Coronary artery (tissue), 2 donors: ENCODE measurements at regions not wholly inside any gene's neighbourhood (a gene's known extent, or its start where the extent isn't known, plus 50 kb on each side); places are given as distances from the start of the nearest gene placed in this dataset.

Experiments used
- DNase-seq: peaks from one replicate; pipeline ENCODE4 v3.0.0-alpha.2; 2017; ENCODE audit warnings: low spot score
- H3K27ac ChIP-seq, 2 donors: fragments of 200-600 bp; sonication (generic); one replicate each; pipeline ENCODE4 v1.5.1; 2016 to 2019
- H3K4me3 ChIP-seq: fragments of 200-600 bp; sonication (generic); 2 replicates; pipeline ENCODE4 v1.5.1; 2016; ENCODE audit warnings: mild to moderate bottlenecking, moderate library complexity
- CTCF ChIP-seq: fragments of 200-600 bp; sonication (generic); IDR thresholded peaks from one replicate; pipeline ENCODE4 v1.5.1; 2019; ENCODE audit warnings: antibody characterized with exemption

GRCh38 chr14:56494167-56494566 lies 85.4 kb upstream of the TMEM260 start:
- no peak for DNase-seq
- no peak overlapping the region for H3K27ac ChIP-seq
- no peak for TF ChIP-seq CTCF
- H3K4me3 ChIP-seq, result no peak overlapping the region

- no peak overlapping the region for H3K27ac ChIP-seq
Measured at GRCh38 chr14:56498112-56498511, 81.5 kb upstream of the TMEM260 start.

GRCh38 chr14:56501909-56502530 lies 77.6 kb upstream of the TMEM260 start:
- no peak for DNase-seq
- no peak for TF ChIP-seq CTCF
- no peak overlapping the region for H3K4me3 ChIP-seq
- H3K27ac ChIP-seq, result no peak overlapping the region

More at GRCh38 chr14:56498112-56498511, 81.5 kb upstream of the TMEM260 start:
- DNase-seq, result no peak
- no peak for TF ChIP-seq CTCF
- H3K4me3 ChIP-seq, result no peak overlapping the region

DNA sequence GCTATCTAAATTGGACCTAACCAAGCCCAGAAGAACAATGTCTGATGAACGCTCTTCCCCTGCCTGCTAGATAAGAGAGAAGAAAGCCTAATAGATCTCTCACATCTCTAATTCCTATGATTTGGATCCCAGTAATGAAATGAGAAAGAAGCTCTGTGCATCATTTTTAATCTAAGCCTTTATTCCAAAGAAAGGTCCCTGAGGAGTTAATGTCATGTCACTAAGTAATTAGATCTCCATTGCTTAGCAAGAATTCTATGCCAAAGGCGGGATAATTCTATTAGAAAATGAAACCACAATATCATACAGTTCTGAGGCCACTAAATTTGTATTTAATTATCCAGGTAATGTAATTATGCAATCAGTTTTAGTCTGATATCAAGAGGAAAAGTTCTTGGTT lies 74.2 kb upstream of the TMEM260 start:
- TF ChIP-seq CTCF, result no peak
- no peak overlapping the region for H3K27ac ChIP-seq
- no peak overlapping the region for H3K4me3 ChIP-seq
- DNase-seq, result no peak

DNA sequence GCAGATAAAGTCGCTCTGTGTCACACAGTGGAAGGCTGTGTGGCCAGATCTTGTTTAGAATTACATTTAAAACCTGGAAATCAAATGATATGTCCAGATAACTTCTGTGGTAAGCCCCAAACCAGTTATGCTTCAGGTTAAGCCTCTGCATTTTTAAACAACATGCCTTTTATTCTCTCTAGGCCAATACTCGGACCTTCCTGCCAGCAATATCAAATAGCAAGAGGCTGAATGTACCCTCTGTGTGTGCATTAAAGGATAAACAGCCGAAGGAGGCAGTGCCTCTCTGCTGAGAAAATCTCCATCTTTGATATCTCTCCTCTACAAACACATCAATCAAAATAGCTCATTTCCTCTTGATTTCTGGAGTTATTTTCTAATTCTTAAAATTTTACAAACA lies 67.1 kb upstream of the TMEM260 start:
- Histone ChIP-seq H3K27ac (no peak overlapping the region), H3K4me3 (no peak overlapping the region)
- DNase-seq, result no peak
- no peak for TF ChIP-seq CTCF

DNA sequence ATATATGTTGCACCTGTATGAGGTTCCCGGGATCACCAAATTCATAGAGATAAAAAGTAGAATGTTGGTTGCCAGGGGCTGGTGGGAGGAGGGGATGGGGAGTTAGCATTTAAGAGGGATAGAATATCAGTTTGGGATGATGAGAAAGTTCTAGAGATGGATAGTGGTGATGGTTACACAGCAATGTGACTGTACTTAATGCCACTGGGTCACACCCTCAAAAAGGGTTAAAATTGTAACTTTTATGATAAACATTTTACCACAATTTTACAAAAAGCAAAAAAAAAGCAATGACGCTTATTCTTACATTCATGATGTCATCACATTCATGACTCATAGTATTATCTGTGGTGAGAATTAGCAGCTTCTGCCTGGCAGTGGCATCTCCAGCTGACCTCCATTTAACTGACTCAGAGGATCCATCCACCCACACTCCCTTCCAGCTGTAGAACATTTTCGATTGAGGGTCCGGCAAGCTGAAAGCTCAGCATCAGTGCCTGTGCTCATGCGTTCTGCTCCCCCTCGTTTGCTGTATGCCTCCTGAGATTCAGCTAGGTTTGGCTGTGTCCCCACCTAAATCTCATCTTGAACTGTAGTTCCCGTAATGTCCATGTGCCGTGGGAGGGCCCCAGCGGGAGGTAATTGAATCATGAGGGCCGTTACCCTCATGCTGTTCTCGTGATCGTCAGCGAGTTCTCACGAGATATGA lies 64.8 kb upstream of the TMEM260 start:
- Histone ChIP-seq H3K27ac (no peak overlapping the region), H3K4me3 (no peak overlapping the region)
- no peak for DNase-seq
- no peak for TF ChIP-seq CTCF

- H3K4me3 ChIP-seq, result no peak overlapping the region
- no peak overlapping the region for H3K27ac ChIP-seq
- no peak for TF ChIP-seq CTCF
- no peak for DNase-seq
Measured at GRCh38 chr14:56515739-56516138, 63.9 kb upstream of the TMEM260 start.
